ENCODE measurements at regions not wholly inside any gene's neighbourhood (a gene's known extent, or its start where the extent isn't known, plus 50 kb on each side); places are given as distances from the start of the nearest gene placed in this dataset.

- TF ChIP-seq, protein P1, sequence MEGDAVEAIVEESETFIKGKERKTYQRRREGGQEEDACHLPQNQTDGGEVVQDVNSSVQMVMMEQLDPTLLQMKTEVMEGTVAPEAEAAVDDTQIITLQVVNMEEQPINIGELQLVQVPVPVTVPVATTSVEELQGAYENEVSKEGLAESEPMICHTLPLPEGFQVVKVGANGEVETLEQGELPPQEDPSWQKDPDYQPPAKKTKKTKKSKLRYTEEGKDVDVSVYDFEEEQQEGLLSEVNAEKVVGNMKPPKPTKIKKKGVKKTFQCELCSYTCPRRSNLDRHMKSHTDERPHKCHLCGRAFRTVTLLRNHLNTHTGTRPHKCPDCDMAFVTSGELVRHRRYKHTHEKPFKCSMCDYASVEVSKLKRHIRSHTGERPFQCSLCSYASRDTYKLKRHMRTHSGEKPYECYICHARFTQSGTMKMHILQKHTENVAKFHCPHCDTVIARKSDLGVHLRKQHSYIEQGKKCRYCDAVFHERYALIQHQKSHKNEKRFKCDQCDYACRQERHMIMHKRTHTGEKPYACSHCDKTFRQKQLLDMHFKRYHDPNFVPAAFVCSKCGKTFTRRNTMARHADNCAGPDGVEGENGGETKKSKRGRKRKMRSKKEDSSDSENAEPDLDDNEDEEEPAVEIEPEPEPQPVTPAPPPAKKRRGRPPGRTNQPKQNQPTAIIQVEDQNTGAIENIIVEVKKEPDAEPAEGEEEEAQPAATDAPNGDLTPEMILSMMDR (IDR thresholded peaks at IDR 0.05; ENCODE audit: insufficient read depth, low read length) = no peak
- TF ChIP-seq POLR2AphosphoS5 (IDR thresholded peaks at IDR 0.05; ENCODE audit: low read depth) (no peak), REST (IDR thresholded peaks at IDR 0.05; ENCODE audit: insufficient replicate concordance, low read depth) (no peak)
Measured at GRCh38 chr18:66867653-66868052, 263.8 kb upstream of the CDH19 start.
